ENCODE measurements at regions not wholly inside any gene's neighbourhood (a gene's known extent, or its start where the extent isn't known, plus 50 kb on each side); places are given as distances from the start of the nearest gene placed in this dataset.

DNA sequence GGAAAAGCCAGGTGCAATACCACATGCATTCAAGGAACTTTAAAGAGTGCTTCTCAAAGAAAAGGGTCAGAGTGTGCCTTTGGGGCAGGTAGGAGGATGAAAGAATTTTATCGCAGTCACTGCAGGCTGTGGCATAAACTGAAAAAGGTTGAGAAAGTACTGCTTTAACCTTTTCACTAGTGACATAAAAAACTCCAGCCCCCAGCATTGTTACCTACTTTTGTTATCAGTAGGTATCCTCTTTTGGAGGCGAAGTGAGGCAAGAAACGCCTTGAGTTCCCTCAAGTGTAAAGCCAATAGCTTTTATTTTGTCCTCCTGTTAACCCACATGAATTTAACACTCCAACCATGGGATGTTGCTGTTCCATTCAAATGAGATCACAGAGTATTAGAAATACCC is 64.7 kb upstream of the CHD1 start:
- DNase-seq (ENCODE audit: low spot score): no peak
- H3K27ac ChIP-seq (ENCODE audit: low read depth, low read length, poor library complexity, severe bottlenecking): no peak overlapping the region
- no peak for TF ChIP-seq EZH2phosphoT487 (IDR thresholded peaks at IDR 0.05; ENCODE audit: borderline replicate concordance, low read depth, low read length)
- POLR2A ChIA-PET: interaction anchor here (0.7 kb wide), 1 partner anchor 332 kb away, joined by 3 read pairs; no protein-coding TSS in a partner anchor
- no peaks in the 10 kb centered on the region for H3K9me2 ChIP-seq (ENCODE audit: insufficient read depth, low read length)
- no peaks in the 10 kb centered on the region for H3K9me3 ChIP-seq (ENCODE audit: low read length)
- intact Hi-C loops (cut with micrococcal nuclease; ENCODE audit: unreplicated experiment): no loop called here
- no peaks in the 10 kb centered on the region for H4K20me1 ChIP-seq (ENCODE audit: insufficient read depth, low read length)
- H3K4me3 ChIP-seq (ENCODE audit: low read depth, low read length, poor library complexity, severe bottlenecking): no peak overlapping the region
- H3K79me2 ChIP-seq (ENCODE audit: insufficient read depth, low read depth, low read length): no peaks in the 10 kb centered on the region
- CTCF ChIA-PET (ENCODE audit: unreplicated experiment): no interaction called here
- no peak overlapping the region for H2AFZ ChIP-seq (ENCODE audit: low read length)
- H3K4me1 ChIP-seq (ENCODE audit: insufficient read depth, low read length, poor library complexity, severe bottlenecking): no peaks in the 10 kb centered on the region
- no peak overlapping the region for H3K4me2 ChIP-seq (ENCODE audit: low read length)
- BruUV-seq (replicated peaks): no TSS peak
- no peaks in the 10 kb centered on the region for H3K36me3 ChIP-seq (ENCODE audit: insufficient read depth, low read length)

DNA sequence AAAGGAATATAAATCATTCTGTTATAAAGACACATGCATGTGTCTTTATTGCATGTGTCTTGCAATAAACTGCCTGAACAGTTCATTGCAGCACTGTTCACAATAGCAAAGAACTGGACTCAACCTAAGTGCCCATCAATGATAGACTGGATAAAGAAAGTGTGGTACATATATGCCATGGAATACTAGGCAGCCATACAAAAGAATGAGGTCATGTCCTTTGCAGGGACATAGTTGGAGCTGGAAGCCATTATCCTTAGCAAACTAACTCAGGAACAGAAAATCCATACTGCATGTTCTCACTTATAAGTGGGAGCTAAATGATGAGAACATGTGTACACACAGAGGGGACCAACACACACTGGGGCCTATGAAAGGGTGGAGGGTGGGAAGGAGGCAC is 63.7 kb upstream of the CHD1 start:
- TF ChIP-seq EZH2phosphoT487 (IDR thresholded peaks at IDR 0.05; ENCODE audit: borderline replicate concordance, low read depth, low read length) (no peak), CTCF (conservative IDR thresholded peaks at IDR 0.05; ENCODE audit: low read length) (no peak)
- no peak for DNase-seq (ENCODE audit: low spot score)
- no TSS peak for BruUV-seq (replicated peaks)
- H3K27ac ChIP-seq (ENCODE audit: low read depth, low read length, poor library complexity, severe bottlenecking): no peak overlapping the region
- H3K4me1 ChIP-seq (ENCODE audit: insufficient read depth, low read length, poor library complexity, severe bottlenecking): no peaks in the 10 kb centered on the region
- H2AFZ ChIP-seq (ENCODE audit: low read length): no peak overlapping the region
- no peak overlapping the region for H3K4me2 ChIP-seq (ENCODE audit: low read length)
- POLR2A ChIA-PET: no interaction called here
- no peaks in the 10 kb centered on the region for H3K9me2 ChIP-seq (ENCODE audit: insufficient read depth, low read length)
- no peak overlapping the region for H3K4me3 ChIP-seq (ENCODE audit: low read depth, low read length, poor library complexity, severe bottlenecking)
- H4K20me1 ChIP-seq (ENCODE audit: insufficient read depth, low read length): no peaks in the 10 kb centered on the region
- intact Hi-C loops (cut with micrococcal nuclease; ENCODE audit: unreplicated experiment): no loop called here
- no peaks in the 10 kb centered on the region for H3K79me2 ChIP-seq (ENCODE audit: insufficient read depth, low read depth, low read length)
- H3K9me3 ChIP-seq (ENCODE audit: low read length): no peaks in the 10 kb centered on the region
- CTCF ChIA-PET (ENCODE audit: unreplicated experiment): no interaction called here
- H3K36me3 ChIP-seq (ENCODE audit: insufficient read depth, low read length): no peaks in the 10 kb centered on the region

- H3K27ac ChIP-seq (ENCODE audit: low read depth, low read length, poor library complexity, severe bottlenecking): no peak overlapping the region
- no peak overlapping the region for H3K4me2 ChIP-seq (ENCODE audit: low read length)
- no peaks in the 10 kb centered on the region for H3K9me3 ChIP-seq (ENCODE audit: low read length)
- no peak overlapping the region for H3K4me3 ChIP-seq (ENCODE audit: low read depth, low read length, poor library complexity, severe bottlenecking)
- no peak for DNase-seq (ENCODE audit: low spot score)
- ChIA-PET CTCF (ENCODE audit: unreplicated experiment) (no interaction called here), POLR2A (no interaction called here)
- no peak overlapping the region for H2AFZ ChIP-seq (ENCODE audit: low read length)
- intact Hi-C loops (cut with micrococcal nuclease; ENCODE audit: unreplicated experiment): no loop called here
- H3K9me2 ChIP-seq (ENCODE audit: insufficient read depth, low read length): no peaks in the 10 kb centered on the region
- H3K4me1 ChIP-seq (ENCODE audit: insufficient read depth, low read length, poor library complexity, severe bottlenecking): no peaks in the 10 kb centered on the region
- TF ChIP-seq EZH2phosphoT487 (IDR thresholded peaks at IDR 0.05; ENCODE audit: borderline replicate concordance, low read depth, low read length) (no peak), CTCF (conservative IDR thresholded peaks at IDR 0.05; ENCODE audit: low read length) (no peak)
- H4K20me1 ChIP-seq (ENCODE audit: insufficient read depth, low read length): no peaks in the 10 kb centered on the region
- no peaks in the 10 kb centered on the region for H3K36me3 ChIP-seq (ENCODE audit: insufficient read depth, low read length)
- BruUV-seq (replicated peaks): no TSS peak
- no peaks in the 10 kb centered on the region for H3K79me2 ChIP-seq (ENCODE audit: insufficient read depth, low read depth, low read length)
Measured at GRCh38 chr5:98989727-98990126, 60.9 kb upstream of the CHD1 start.
